ENCODE measurements at regions not wholly inside any gene's neighbourhood (a gene's known extent, or its start where the extent isn't known, plus 50 kb on each side); places are given as distances from the start of the nearest gene placed in this dataset.

DNA sequence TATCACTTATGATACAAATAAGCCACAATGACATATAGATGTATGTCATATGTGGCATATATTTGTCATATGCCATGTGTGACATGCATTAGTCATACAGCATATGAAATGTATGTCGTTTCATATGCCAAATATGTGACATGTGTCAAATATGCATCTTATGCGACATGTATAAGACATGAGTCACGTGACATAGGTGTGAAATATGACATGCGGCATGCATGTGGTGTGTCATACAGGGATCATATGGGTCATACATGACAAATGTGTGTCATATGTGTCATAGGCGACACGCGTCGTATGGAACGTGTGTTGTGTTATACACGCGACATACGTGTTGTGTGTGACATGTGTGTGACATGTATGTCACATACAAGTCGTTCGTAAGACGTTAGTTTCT lies 2154.0 kb upstream of the PIK3C3 start:
- Mint-ChIP-seq H3K4me1 (no peaks in the 10 kb centered on the region), H3K9me3 (peaks cover 35% of the 10 kb centered on the region), H3K4me3 (no peak overlapping the region), H3K27ac (no peak overlapping the region), H3K27me3 (ENCODE audit: insufficient read depth, low read depth, poor library complexity) (peaks cover 4% of the 10 kb centered on the region), H3K36me3 (ENCODE audit: low read depth) (peaks cover 13% of the 10 kb centered on the region; the same call in 2 of the 3 replicates)
- Histone ChIP-seq H2AFZ (no peak overlapping the region), H3K36me3 (ENCODE audit: insufficient read depth) (no peaks in the 10 kb centered on the region), H3K9me2 (ENCODE audit: insufficient read depth) (peaks cover 19% of the 10 kb centered on the region), H3K4me1 (ENCODE audit: insufficient read depth) (peaks cover 28% of the 10 kb centered on the region), H3K27me3 (ENCODE audit: insufficient read depth) (no peaks in the 10 kb centered on the region), H3K79me2 (replicated peaks; ENCODE audit: insufficient read depth) (peaks cover 38% of the 10 kb centered on the region), H3F3A (replicated peaks; ENCODE audit: low read depth) (peaks cover 30% of the 10 kb centered on the region), H3K4me2 (no peak overlapping the region), H3K27ac (ENCODE audit: low read depth) (no peak overlapping the region), H3K4me3 (no peak overlapping the region), H4K20me1 (replicated peaks; ENCODE audit: insufficient read depth) (no peaks in the 10 kb centered on the region)
- no peak for DNase-seq (ENCODE audit: low spot score)
- no peak for TF ChIP-seq ZNF331 (CRISPR knock-in tag; IDR thresholded peaks at IDR 0.05; ENCODE audit: low read depth)
- no peak for TF ChIP-seq EZH2phosphoT487 (IDR thresholded peaks at IDR 0.05; ENCODE audit: unreplicated experiment)
- TF ChIP-seq CREB1 (CRISPR knock-in tag; IDR thresholded peaks at IDR 0.05; ENCODE audit: low read depth), result no peak
- TF ChIP-seq, protein P1, sequence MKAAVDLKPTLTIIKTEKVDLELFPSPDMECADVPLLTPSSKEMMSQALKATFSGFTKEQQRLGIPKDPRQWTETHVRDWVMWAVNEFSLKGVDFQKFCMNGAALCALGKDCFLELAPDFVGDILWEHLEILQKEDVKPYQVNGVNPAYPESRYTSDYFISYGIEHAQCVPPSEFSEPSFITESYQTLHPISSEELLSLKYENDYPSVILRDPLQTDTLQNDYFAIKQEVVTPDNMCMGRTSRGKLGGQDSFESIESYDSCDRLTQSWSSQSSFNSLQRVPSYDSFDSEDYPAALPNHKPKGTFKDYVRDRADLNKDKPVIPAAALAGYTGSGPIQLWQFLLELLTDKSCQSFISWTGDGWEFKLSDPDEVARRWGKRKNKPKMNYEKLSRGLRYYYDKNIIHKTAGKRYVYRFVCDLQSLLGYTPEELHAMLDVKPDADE (IDR thresholded peaks at IDR 0.05), result no peak
- TF ChIP-seq STAT1 (IDR thresholded peaks at IDR 0.05; ENCODE audit: unreplicated experiment), result no peak
- TF ChIP-seq, protein P2, sequence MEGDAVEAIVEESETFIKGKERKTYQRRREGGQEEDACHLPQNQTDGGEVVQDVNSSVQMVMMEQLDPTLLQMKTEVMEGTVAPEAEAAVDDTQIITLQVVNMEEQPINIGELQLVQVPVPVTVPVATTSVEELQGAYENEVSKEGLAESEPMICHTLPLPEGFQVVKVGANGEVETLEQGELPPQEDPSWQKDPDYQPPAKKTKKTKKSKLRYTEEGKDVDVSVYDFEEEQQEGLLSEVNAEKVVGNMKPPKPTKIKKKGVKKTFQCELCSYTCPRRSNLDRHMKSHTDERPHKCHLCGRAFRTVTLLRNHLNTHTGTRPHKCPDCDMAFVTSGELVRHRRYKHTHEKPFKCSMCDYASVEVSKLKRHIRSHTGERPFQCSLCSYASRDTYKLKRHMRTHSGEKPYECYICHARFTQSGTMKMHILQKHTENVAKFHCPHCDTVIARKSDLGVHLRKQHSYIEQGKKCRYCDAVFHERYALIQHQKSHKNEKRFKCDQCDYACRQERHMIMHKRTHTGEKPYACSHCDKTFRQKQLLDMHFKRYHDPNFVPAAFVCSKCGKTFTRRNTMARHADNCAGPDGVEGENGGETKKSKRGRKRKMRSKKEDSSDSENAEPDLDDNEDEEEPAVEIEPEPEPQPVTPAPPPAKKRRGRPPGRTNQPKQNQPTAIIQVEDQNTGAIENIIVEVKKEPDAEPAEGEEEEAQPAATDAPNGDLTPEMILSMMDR (conservative IDR thresholded peaks at IDR 0.05; ENCODE audit: low read depth in 2 of 2), result no peak
- TF ChIP-seq NANOG (IDR thresholded peaks at IDR 0.05; ENCODE audit: borderline replicate concordance), result no peak
- no peak for TF ChIP-seq EZH2 (IDR thresholded peaks at IDR 0.05; ENCODE audit: low read depth, unreplicated experiment)
- TF ChIP-seq JUNB (IDR thresholded peaks at IDR 0.05; ENCODE audit: unreplicated experiment), result no peak
- TF ChIP-seq REST (IDR thresholded peaks at IDR 0.05; ENCODE audit: unreplicated experiment), result no peak
- TF ChIP-seq ZNF462 (CRISPR knock-in tag; IDR thresholded peaks at IDR 0.05), result no peak
- no peak for TF ChIP-seq ZNF114 (CRISPR knock-in tag; IDR thresholded peaks at IDR 0.05)
- TF ChIP-seq POLR2AphosphoS5 (IDR thresholded peaks at IDR 0.05; ENCODE audit: low read depth), result no peak
- no peak for ATAC-seq

Measured in GM23338 (cell line).